GM20431 (cell line): ENCODE measurements at regions not wholly inside any gene's neighbourhood (a gene's known extent, or its start where the extent isn't known, plus 50 kb on each side); places are given as distances from the start of the nearest gene placed in this dataset.

Experiments used
- in situ Hi-C: fragments of 300-500 bp; cut with MseI, MboI; formaldehyde crosslinking; loops from one replicate; pipeline ENCODE4 v1.15.0; 2020; ENCODE audit warnings: low sequenced_read_pairs; ENCODE audit not compliant: unreplicated experiment

DNA sequence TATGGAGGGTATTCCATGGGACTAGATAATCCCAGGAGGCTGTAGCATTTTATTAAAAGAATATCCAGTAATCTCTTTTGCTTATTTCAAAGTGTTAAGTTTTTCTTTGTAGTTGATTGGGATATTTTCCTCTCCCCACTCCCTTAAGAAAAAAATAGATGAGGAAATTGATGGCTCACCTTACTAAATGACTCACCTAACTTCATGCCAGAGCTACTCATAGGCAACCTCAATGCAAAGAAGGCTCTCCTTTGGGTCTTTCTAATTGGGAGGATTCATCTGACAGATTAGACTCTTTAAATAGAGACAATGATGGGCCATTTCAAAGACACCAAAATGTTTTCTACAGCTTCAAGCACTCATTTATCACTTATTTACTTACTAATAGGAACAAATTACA lies 528.5 kb upstream of the BTBD3 start:
- in situ Hi-C loops = no loop called here

DNA sequence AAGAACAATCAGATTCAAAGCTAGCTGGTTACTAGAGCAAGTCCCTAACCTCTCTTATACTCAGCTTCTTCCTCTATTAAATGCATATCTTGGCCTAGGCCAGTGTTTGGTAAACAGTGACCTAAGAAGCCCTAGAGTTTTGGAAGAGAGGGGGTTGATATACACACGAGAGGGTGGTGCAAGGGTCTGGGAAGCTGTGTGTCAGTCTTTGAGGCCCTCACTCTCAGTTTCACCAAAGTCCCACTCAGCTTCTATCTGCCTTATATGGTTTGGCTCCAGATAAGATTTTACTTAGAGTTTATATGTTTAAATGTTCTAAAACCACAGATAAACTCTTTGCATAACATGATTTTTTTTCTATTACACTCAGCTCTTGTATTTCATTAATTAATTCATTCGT lies 526.1 kb upstream of the BTBD3 start:
- in situ Hi-C loops = no loop called here

DNA sequence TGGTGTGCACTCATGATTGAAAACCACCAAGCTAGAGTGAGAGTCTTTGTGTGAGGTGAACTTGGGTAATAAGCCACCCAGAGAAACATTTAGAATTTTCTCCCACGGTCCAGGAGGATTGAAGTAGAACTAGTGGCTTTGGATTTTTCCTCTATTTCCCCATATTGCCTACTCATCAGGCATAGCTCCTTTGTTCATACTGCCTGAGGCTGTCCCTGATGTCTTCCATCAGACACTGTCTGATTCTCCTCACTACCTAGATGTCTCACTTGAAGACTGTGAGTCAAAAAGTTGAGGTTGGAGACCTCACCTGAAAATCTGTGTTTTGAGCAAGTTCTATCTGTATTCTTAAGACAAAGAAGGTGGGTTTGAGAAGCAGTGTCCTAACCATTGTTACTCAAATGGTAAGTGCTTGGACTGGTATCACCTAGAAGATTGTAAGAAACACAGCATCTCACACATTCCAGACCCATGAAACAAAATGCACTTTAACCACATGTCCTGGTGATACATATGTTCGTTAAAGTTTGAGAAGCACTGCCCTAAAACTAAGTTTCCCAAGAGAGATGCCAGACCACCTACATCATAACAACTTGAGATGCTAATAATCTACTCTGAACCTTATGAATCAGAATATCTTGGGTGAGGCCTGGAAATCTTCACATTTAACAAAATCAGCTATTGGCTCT lies 523.4 kb upstream of the BTBD3 start:
- in situ Hi-C loops = no loop called here

DNA sequence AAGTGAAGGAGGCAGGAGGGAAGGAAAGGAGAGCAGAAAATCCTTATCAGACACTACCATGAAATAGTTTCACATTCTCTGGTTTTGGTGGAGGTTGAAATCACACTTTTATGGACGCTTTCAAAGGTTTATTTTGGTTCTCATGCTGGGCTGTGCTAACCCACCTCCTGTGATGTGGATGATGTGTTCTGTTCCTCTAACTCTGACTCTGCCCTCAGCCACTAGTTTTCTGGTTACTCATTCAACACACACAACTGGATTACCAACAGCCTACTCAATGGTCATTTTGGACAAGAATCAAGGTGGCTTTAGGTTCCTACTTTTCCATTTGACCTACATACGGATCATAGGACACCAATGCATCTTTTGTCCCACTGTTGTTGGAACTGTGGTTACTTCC lies 522.1 kb upstream of the BTBD3 start:
- in situ Hi-C loops = no loop called here

DNA sequence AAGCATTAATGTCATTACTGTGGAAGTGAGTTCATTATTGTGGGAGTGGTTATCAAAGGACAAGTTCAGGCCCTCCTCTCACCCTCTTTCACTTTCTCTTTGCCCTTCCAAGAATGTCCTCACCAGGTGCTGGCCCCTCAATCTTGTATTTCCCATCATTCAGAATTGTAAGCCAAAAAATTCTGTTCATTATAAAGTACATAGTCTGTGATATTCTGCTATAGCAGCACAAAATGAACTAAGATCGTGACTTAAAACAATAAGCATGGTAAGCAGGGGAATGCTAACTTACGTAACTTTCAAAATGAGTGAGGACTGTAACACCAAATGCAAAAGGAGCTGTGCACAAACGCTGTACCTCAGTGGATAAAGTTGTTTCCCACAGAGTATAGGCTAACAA lies 515.7 kb upstream of the BTBD3 start:
- in situ Hi-C loops = no loop called here

DNA sequence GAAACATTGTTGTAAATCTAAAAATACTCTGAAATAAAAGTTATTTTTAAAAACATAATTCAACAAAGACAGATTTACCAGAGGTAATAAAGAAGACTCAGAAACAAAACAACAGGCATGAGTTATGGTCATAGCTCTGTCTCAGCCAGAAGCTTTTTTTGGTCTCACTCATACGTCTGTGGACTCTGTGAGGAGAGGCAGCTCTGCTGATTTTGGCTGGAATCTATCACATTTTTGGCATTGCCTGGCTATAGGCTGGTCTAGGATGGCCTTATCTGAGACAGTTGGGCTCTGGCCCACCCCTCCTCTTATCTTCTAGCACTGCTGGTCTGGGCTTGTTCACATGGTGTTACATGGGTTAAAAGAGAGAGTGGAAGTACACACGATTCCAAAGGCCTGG lies 514.0 kb upstream of the BTBD3 start:
- in situ Hi-C loops = no loop called here

DNA sequence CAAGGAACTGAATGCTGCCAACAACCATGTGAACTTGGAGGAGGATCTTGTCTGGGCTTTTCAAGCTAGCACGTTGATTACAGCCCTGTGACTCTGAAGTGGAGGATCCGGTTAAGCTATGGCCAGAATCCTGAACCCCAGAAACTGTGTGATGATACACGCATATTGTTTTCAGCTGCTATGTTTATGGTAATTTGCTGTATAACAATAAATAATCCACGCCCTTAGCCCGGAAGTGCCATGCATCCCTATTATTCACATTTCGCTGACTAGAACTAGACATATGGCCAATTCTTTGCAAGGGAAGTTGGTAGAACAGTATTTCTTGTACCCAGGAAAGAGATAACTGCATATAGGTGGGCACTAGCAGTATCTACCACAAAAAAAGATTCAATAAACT lies 510.8 kb upstream of the BTBD3 start:
- in situ Hi-C loops = no loop called here

DNA sequence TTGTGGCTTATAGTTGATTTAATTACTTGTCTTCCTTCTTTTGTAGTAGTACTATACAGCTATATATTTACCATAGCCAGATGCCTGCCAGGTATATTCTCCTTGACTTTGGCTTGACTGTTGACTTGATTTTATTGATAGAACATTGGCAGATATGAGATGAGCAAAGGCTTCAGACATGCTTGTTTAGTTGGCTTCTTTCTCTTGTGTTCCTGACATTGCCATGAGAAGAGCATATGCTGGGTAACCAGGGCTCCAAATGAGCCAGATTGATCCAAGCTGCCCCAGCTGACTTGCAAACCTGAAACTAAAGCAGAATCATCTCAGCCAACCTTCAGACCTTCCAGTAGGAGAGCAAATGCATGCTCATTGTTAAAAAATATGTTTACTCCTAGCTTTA lies 508.1 kb upstream of the BTBD3 start:
- in situ Hi-C loops = no loop called here

DNA sequence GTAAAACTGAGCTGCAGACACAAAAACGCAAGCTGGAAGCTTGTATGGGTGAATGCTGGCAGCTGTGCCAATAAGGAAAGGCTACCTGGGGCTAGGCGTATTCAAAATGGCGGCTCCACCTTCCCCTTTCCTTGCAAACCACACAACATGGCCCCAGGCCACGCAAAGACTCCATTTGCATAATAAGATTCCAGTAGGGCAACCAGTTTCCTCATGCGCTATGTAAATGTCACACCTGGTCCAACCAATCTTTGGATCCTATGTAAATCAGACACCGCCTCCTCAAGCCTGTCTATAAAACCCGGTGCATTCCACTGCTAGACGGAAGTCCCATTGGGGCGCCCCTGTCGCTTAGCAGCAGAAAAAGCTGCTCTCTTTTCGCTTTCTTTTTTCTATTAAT lies 505.9 kb upstream of the BTBD3 start:
- in situ Hi-C loops = no loop called here

DNA sequence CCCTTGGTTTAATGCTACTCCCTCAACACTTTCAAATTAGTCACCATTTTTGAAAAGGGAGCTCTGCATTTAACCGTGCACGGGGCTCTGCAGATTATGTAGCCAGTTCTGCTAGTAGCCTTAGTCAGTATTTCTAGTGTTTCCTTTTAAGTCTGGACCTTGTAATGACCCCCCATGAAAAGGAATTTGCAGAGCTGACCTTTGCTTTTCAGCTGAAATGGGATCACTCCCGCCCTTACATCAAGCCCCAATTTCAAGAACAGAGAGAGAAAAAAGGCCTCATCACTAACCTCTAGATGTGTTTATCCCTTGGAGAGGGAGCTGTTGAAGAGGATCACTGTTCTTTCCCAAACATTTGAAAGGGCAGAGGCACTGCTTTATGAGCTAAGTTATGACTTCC lies 490.7 kb upstream of the BTBD3 start:
- in situ Hi-C loops = no loop called here

DNA sequence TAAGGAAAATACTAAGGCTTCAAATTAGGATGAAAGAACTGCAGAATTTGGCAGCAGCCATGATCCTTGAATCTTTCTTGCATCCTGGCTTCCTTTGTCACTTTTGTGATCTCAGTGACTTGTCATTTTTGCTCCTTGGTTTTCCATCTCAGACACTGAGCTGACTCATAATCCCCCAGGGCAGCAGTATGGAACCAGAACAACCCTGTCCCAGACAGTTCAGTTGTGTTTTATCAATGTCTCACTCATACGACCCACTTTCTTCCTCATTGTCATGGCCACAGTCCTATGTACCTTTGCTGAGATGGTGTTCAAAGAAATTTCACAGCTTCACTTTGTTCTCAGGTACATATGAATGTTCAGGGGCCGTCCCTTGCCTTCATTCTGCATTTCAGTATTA lies 488.5 kb upstream of the BTBD3 start:
- in situ Hi-C loops = no loop called here

DNA sequence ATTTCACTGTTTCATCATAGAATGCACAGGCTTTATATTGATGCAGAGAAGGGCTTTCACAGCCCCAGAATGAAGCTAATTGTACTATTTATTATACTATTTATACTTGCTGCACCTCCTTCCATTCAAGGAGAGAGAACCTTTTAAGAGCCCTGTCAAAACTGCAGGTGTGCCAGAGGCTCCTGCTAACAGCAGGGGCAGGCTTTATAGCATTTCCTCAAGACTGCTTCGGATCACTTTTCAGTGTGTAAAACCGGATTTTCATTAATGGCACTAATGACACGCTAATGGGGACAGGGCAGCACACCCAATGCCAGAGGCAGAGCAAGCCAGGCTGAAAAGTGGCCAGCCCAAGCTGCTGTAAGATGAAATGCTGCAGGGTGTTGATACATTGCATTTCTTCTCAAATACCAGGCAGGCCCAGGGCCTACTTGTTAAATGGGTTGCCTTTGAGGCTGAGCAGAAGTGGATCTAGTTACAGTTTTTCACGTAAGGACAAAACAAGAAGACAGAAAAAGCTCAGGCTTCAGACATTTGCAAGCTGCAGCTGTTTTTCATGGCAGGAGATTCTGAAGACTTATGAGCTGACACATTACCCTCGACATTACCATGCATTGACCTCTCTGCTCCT lies 487.7 kb upstream of the BTBD3 start:
- in situ Hi-C loops = no loop called here

DNA sequence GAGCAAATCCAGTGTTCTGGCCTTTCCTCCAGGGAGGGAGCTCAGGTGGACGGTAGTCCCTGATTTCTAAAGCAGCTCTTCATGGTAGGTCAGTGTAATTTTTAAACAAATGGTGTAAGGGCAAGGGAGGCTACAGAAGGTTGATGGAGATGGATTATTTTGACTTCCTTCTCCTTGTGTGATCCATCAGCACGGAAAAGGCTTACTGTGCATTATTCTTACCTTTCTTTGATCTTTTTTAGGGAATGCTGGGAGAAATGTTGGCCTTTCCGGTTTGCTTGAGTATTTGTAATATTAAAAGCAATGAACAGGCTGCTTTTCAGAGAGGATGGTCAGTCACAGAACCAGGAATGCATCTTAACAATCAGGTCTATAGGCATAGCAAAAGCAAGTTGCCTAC lies 487.0 kb upstream of the BTBD3 start:
- in situ Hi-C loops = no loop called here

DNA sequence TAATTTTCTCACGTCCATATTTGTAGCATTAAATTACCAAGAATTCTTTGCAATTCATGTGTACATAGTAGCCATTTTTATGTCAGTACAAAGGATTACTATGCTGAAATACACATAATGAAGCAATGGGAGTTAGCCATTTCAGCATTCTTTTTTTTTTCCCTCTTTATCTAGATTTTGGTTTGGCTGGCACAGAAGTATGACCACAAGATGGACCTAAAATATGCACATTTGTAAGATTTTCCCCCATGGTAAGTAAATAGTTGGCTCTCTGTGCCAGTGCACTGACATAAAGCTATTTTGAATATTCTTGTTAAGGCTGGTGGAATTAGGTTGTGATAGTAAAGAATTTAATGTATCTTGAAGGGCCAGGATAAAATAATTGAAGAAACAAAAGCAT lies 486.1 kb upstream of the BTBD3 start:
- in situ Hi-C loops = no loop called here

DNA sequence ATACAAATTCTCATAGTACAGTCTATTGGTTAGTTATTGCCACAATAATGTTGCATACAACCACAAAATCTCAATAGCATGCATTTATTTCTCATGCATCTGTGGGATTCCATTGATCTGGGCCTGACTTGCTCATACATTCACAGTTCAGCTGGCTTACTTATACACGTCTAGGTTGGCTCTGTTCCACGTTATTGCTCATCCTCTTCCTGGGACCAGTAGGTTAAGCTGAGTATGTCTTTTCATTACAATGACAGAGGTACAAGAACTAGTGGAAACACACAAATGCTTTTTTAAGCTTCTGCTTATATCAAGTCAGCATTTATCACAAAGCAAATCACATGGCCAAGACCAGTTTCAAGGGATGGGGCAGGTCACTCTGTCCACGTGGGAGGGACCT lies 485.3 kb upstream of the BTBD3 start:
- in situ Hi-C loops = no loop called here

DNA sequence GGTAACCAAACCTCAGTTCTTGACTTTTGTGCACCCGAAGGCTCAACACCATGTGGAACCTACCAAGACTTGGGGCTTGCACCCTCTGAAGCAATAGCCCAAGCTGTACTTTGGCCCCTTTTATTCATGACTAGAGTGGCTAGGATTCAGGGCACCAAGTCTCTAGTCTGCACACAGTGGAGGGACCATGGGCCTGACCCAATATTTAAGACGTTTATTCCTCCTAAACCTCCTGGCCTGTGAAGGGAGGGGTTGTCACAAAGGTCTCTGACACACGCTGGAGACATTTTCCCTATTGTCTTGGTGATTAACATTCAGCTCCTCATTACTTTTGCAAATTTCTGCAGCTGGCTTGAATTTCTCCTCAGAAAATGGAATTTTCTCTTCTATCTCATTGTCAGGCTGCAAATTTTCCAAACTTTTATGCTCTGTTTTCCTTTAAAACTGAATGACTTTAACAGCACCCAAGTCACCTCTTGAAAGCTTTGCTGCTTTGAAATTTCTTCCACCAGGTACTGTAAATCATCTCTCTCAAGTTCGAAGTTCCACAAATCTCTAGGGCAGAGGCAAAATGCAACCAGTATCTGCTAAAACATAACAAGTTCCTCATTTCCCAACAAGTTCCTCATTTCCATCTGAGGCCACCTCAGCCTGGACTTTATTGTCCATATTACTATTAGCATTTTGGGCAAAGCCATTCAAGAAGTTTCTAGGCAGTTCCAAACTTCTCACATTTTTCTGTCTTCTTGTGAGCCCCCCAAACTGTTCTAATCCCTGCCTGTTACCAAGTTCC lies 481.4 kb upstream of the BTBD3 start:
- in situ Hi-C loops = no loop called here

DNA sequence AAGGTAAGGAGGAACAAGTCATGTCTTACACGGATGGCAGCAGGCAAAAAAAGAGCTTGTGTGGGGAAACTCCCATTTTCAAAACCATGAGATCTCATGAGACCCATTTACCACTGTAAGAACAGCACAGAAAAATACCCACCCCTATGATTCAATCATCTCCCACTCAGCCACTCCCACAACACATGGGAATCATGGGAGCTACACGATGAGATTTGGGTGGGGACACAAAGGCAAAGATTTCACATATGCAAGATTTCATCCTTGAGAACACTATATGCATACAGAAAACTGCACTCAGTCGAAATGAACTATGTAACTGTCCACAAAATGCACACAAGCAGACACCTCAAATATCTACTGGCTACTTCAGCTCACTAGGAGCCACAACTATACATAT lies 480.6 kb upstream of the BTBD3 start:
- in situ Hi-C loops = no loop called here

DNA sequence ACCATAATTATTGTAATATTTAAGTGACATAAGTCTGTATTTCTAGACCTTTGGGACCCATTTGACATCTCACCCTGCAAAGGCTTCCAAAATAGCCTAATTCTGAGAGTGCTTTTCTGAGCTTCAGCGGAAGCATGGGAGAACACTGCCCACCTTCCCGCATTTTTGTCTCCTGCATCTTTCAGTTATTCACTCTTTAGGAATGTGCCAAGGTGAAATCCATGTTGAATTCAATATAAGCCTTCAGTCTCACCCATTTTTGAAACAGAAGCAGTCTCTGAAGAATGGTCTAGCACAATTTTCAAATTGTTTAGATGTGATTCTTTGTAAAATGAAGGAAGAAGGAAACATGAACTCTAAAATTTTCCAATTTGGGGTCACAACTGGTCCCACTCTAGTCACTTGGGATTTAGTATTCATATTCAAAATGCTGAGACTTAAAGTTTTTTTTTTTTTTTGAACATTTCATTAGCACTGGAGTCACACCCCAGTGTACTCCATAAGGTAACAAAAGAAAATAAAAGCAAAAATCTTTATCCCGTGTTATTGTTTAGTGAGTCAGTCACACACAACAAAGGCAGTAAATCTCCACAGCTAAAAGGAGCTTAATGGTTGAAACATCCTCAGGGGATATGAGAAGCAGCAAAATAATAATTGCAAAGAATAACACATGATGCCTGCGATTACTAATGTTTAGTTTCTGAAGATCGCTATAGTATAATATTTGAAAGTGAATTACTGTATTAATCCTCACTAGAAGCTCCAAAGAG lies 479.9 kb upstream of the BTBD3 start:
- in situ Hi-C loops = no loop called here

DNA sequence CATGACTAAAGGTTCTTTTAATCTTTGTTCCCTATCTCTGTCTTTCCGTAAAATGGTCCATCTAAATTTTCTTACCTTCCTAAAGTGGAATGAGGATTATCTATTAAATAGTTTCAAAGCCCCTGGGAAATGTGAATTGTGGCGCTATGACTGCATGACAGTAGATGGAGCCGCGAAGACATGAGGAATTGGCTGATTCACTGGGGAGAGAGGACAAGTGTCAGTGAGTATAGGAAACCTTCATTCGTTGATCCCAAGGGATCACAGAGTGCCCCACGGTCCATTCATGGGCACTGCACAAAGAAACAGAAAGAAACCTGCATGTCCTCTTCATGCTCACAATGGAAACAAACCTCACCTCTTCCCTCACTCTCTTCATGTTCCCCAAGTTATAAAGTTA lies 479.3 kb upstream of the BTBD3 start:
- in situ Hi-C loops = no loop called here

DNA sequence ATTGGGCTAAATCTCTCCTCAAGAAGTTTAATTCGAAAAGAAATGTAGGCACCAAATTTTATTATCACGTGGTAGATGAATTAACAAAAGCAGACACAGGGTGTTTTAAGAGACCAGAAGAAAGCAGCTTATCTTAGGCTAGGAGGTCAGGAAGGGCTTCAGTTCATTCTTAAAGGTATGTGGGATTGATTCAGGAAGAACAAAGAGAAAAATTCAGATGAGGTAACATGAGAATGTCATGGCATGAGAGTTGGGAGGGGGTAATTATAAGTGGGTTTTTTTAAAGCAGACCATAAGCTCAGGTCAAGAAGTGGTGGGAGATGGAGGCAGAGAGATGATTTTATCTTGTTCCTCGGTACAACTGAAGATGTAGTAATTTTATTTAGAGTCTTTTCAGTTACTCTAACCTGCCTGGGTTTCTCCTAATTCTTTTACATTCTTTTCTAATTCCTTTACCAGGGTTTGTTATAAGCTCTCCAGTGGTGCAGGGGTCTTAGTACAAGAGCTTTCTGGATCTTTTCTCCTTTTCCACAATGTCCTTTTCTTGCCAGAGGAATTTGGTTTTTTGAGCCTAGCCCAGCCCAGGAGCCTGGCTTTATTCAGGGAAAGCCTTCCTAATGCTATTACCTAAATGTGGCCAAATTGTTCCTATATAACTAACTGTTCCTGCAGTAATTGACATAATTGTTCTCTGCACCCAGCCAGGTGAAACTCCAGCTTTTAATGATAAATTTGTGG lies 474.1 kb upstream of the BTBD3 start:
- in situ Hi-C loops = no loop called here
